GM12875 (cell line): ENCODE measurements at regions not wholly inside any gene's neighbourhood (a gene's known extent, or its start where the extent isn't known, plus 50 kb on each side); places are given as distances from the start of the nearest gene placed in this dataset.

Experiments used
- H3K4me3 ChIP-seq: one replicate; pipeline ENCODE4 v1.5.1; 2011; ENCODE audit warnings: low read depth, low read length, control low read depth
- TF ChIP-seq, protein P1 (sequence below): IDR thresholded peaks from 2 replicates; pipeline ENCODE4 v1.5.1; 2011; ENCODE audit warnings: low read depth, mild to moderate bottlenecking, control low read depth, inconsistent platforms, low read length, moderate library complexity, borderline replicate concordance; ENCODE audit not compliant: insufficient read depth

DNA sequence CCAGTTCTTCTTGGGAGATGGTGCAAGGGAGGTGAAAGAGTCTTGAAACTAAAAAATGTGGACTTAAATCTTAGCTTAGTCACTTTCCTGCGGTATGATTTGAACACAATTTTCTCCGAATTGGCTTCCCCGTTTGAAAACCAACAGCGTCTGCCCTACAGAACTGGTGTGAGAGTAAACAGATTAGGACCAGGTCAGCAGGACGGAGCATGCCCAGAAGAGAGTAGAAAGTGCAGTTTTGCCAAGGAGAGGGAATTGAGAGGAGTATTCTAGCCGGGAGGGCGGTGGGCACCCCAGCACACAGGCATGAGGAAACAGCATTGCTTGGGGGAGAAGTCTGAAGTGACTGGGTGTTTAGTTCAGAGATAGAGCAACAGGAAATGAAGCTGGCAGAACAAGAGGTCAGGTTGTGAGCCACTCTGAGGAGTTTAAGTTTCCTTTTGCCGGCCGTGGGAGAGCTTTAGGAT is 927.1 kb downstream of the VRK1 start:
- TF ChIP-seq, protein P1, sequence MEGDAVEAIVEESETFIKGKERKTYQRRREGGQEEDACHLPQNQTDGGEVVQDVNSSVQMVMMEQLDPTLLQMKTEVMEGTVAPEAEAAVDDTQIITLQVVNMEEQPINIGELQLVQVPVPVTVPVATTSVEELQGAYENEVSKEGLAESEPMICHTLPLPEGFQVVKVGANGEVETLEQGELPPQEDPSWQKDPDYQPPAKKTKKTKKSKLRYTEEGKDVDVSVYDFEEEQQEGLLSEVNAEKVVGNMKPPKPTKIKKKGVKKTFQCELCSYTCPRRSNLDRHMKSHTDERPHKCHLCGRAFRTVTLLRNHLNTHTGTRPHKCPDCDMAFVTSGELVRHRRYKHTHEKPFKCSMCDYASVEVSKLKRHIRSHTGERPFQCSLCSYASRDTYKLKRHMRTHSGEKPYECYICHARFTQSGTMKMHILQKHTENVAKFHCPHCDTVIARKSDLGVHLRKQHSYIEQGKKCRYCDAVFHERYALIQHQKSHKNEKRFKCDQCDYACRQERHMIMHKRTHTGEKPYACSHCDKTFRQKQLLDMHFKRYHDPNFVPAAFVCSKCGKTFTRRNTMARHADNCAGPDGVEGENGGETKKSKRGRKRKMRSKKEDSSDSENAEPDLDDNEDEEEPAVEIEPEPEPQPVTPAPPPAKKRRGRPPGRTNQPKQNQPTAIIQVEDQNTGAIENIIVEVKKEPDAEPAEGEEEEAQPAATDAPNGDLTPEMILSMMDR, result no peak
- no peak overlapping the region for H3K4me3 ChIP-seq

DNA sequence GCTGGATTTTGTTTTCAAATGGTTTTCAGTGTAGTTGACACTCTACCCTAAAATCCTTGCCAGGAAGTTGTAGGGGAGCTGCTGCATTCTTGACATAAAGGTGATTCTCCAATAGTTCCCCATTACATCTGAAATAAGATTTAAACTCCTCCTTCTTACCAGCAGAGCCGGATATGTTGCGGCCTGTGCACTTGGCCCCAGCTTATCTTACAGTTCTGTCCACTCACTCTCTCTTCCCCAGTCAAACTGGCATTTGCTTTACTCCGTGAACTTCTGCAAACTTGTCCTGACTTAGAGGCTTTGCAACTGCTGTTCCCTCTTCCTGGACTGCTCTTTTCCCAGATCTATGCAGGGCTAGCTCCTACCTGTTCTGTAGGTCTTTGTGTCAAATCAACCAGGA is 929.5 kb downstream of the VRK1 start:
- no peak overlapping the region for H3K4me3 ChIP-seq
- TF ChIP-seq, protein P1, result no peak

DNA sequence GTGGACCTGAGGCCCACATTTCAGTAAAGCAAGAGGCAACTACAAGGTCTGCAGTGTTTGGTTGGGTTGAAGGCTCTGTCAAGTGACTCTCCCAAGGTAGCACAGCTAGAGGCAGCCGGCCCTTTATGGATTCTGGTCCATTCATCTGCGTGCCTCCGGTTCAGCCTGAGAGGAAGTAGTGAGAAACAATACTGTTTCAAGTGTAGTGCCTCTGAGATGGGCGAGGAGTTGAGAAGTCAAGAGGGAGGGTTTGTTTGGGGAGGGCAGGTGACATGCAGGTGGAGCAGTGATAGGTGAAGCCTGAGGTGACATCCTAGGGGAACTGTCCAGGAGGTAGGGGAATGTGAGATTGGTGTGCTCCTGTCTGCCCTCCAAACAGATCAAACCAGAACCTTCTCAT is 933.5 kb downstream of the VRK1 start:
- TF ChIP-seq, protein P1, result no peak
- no peak overlapping the region for H3K4me3 ChIP-seq

DNA sequence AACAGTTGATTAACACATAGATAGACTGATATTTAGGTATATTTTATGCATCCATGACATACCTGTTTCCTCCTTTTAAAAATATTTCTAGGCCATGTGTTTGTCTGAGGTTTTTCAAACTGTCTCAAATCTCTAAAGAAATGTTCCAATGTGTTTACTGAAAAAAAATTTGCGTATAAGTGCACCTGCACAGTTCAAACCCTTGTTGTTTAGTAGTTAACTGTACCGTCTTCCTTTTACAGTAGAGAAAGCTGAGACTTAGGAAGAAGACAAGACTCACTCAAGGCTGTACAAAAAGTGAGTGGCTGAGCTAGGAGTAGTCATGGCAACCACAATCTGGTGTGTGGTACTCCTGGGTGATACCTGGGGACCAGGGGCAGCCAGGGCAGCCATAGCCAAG is 934.6 kb downstream of the VRK1 start:
- TF ChIP-seq, protein P1, result no peak

DNA sequence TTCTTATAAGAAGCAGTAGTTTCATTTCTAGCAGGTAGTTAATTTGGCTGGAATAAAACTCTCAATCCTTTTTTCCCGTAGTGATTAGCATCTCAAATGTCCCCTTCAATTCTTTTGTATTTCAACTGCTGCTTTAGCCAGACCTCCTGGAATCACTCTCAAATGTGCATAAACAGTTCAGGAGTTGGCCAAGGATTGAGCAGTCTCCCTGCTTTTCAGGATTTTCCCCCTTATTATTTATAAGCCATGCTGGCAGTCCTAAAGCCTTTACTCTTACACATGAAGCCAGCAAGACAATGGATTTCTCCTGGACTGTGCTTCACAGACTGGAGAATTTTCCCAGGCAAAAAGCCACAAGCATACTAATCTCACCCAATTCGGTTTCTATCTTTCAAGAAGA is 950.1 kb downstream of the VRK1 start:
- TF ChIP-seq, protein P1, result no peak
- no peak overlapping the region for H3K4me3 ChIP-seq

More for the DNA sequence above, 934.6 kb downstream of the VRK1 start:
- no peak overlapping the region for H3K4me3 ChIP-seq

DNA sequence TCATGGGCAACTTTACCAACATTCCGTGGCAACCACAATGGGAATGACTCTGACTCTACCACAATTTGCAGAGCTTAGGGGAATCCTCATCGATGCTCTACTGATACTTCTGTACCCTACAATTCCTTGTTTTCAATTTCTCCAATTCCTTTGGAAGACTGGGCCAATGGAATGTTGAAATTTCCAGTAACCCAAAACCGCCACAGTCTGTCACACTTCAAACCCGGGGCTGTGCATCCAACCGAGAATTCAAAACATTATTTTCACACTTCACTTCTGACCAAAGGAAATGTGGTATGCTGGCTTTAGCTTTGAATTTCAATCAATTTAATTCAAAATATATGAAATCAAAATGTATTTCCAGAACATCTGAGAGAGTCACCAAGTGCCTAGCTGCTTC is 951.4 kb downstream of the VRK1 start:
- TF ChIP-seq, protein P1, result no peak
- no peak overlapping the region for H3K4me3 ChIP-seq

DNA sequence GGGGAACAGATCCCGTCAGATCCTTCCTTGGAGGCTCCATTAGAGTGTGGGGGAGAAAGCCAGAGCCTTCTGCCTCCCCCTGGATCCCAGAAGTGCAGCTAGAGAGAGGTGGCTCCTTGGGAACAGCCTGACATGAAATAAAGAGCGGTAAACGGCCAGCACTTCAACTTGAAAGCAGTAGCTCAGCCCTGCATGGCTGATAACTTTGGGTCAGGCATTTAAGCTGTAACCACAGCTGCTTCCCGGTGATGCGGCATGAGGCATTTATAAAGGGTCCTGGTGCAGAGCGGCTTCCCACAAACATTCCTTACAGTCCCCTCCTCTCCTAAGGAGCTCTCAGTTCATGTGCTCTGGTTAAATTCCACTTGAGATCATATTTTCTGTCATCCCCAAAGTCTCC is 960.3 kb downstream of the VRK1 start:
- TF ChIP-seq, protein P1, result no peak
- no peak overlapping the region for H3K4me3 ChIP-seq
